HG02885 (cell line): ENCODE measurements at regions not wholly inside any gene's neighbourhood (a gene's known extent, or its start where the extent isn't known, plus 50 kb on each side); places are given as distances from the start of the nearest gene placed in this dataset.
"Not testable (repeated sequence)": the region's sequence is repeated elsewhere in the genome, so short reads cannot be mapped to it uniquely, and the experiment has no call there.

Source experiments
- ATAC-seq: cut with Tn5 transposase; IDR thresholded peaks from one replicate; pipeline ENCODE4 v1.9.1; 2021; ENCODE audit warnings: mild to moderate bottlenecking; ENCODE audit not compliant: unreplicated experiment, poor library complexity

GRCh38 chr10:33720161-33720560 lies 385.7 kb upstream of the NRP1 start:
- no peak for ATAC-seq

GRCh38 chr10:33719005-33719703 lies 384.7 kb upstream of the NRP1 start:
- ATAC-seq: no peak

GRCh38 chr10:33716501-33717267 lies 382.2 kb upstream of the NRP1 start:
- no peak for ATAC-seq

- no peak for ATAC-seq
Observed at GRCh38 chr10:33715303-33715975, 381.0 kb upstream of the NRP1 start.

GRCh38 chr10:33712825-33713224 lies 378.4 kb upstream of the NRP1 start:
- ATAC-seq: no peak

- no peak for ATAC-seq
Observed at GRCh38 chr10:33710006-33710405, 375.5 kb upstream of the NRP1 start.

GRCh38 chr10:33709008-33709753 lies 374.7 kb upstream of the NRP1 start:
- ATAC-seq: no peak

- ATAC-seq: no peak
Observed at GRCh38 chr10:33708561-33708960, 374.1 kb upstream of the NRP1 start.

GRCh38 chr10:33706746-33707145 lies 372.3 kb upstream of the NRP1 start:
- no peak for ATAC-seq

- ATAC-seq: no peak
Observed at GRCh38 chr10:33706191-33706590, 371.7 kb upstream of the NRP1 start.

GRCh38 chr10:33704214-33704830 lies 369.9 kb upstream of the NRP1 start:
- ATAC-seq: no peak

- no peak for ATAC-seq
Observed at GRCh38 chr10:33703501-33704213, 369.2 kb upstream of the NRP1 start.

- ATAC-seq: no peak
Observed at GRCh38 chr10:33698033-33698432, 363.6 kb upstream of the NRP1 start.

GRCh38 chr10:33697016-33697415 lies 362.5 kb upstream of the NRP1 start:
- ATAC-seq: no peak

- no peak for ATAC-seq
Observed at GRCh38 chr10:33695536-33695935, 361.1 kb upstream of the NRP1 start.

GRCh38 chr10:33690536-33690935 lies 356.1 kb upstream of the NRP1 start:
- ATAC-seq: not testable (repeated sequence)

- no peak for ATAC-seq
Observed at GRCh38 chr10:33688506-33688905, 354.0 kb upstream of the NRP1 start.

- no peak for ATAC-seq
Observed at GRCh38 chr10:33684211-33684611, 349.7 kb upstream of the NRP1 start.

GRCh38 chr10:33681595-33681994 lies 347.1 kb upstream of the NRP1 start:
- no peak for ATAC-seq

- ATAC-seq: no peak
Observed at GRCh38 chr10:33680036-33680435, 345.6 kb upstream of the NRP1 start.
